ENCODE measurements at regions not wholly inside any gene's neighbourhood (a gene's known extent, or its start where the extent isn't known, plus 50 kb on each side); places are given as distances from the start of the nearest gene placed in this dataset.

GRCh38 chr20:30612344-30612743 lies 645.1 kb upstream of the DEFB115 start:
- TF ChIP-seq POLR2AphosphoS5 (IDR thresholded peaks at IDR 0.05) = no peak
- TF ChIP-seq CTCF (IDR thresholded peaks at IDR 0.05) = no peak
- TF ChIP-seq EP300 (IDR thresholded peaks at IDR 0.05) = no peak
- TF ChIP-seq POLR2A (IDR thresholded peaks at IDR 0.05) = no peak
